Parathyroid adenoma (tissue), 2 donors: ENCODE measurements at regions not wholly inside any gene's neighbourhood (a gene's known extent, or its start where the extent isn't known, plus 50 kb on each side); places are given as distances from the start of the nearest gene placed in this dataset.

Experiments
- H2AFZ ChIP-seq: fragments of 300-600 bp; sonication (generic); one replicate; pipeline ENCODE4 v1.7.0; 2017; ENCODE audit warnings: antibody characterized with exemption, mild to moderate bottlenecking
- H3K27ac ChIP-seq: fragments of 300-600 bp; sonication (generic); one replicate; pipeline ENCODE4 v1.7.0; 2017
- H3K27me3 ChIP-seq: fragments of 300-600 bp; sonication (generic); one replicate; pipeline ENCODE4 v1.7.0; 2017; ENCODE audit warnings: low read length; ENCODE audit not compliant: control insufficient read depth, insufficient read depth
- H3K36me3 ChIP-seq: fragments of 300-600 bp; sonication (generic); one replicate; pipeline ENCODE4 v1.7.0; 2017; ENCODE audit warnings: low read length; ENCODE audit not compliant: control insufficient read depth, insufficient read depth
- H3K4me1 ChIP-seq: fragments of 300-600 bp; sonication (generic); one replicate; pipeline ENCODE4 v1.7.0; 2017; ENCODE audit warnings: control low read depth
- H3K4me2 ChIP-seq: fragments of 300-600 bp; sonication (generic); one replicate; pipeline ENCODE4 v1.7.0; 2017; ENCODE audit warnings: low read length
- H3K4me3 ChIP-seq: fragments of 300-600 bp; sonication (generic); one replicate; pipeline ENCODE4 v1.7.0; 2017; ENCODE audit warnings: low read depth, low read length
- H3K79me2 ChIP-seq: fragments of 300-600 bp; sonication (generic); one replicate; pipeline ENCODE4 v1.7.0; 2017; ENCODE audit warnings: control low read depth
- H3K9ac ChIP-seq: fragments of 300-600 bp; sonication (generic); one replicate; pipeline ENCODE4 v1.7.0; 2017; ENCODE audit warnings: mild to moderate bottlenecking
- H3K9me3 ChIP-seq: fragments of 300-600 bp; sonication (generic); one replicate; pipeline ENCODE4 v1.7.0; 2017; ENCODE audit warnings: low read length; ENCODE audit not compliant: control insufficient read depth
- CTCF ChIP-seq: fragments of 300-600 bp; sonication (generic); IDR thresholded peaks from one replicate; pipeline ENCODE4 v1.7.0; 2017; ENCODE audit warnings: antibody characterized with exemption, mild to moderate bottlenecking
- donor health status: primary hyperparathyroidism.

GRCh38 chr12:47507221-47507620, 198.6 kb downstream of the RPAP3 start:
- no peaks in the 10 kb centered on the region for H3K4me1 ChIP-seq
- no peaks in the 10 kb centered on the region for H3K79me2 ChIP-seq
- H3K9me3 ChIP-seq = no peaks in the 10 kb centered on the region
- no peaks in the 10 kb centered on the region for H3K36me3 ChIP-seq
- H2AFZ ChIP-seq = no peak overlapping the region
- no peak overlapping the region for H3K9ac ChIP-seq
- no peak overlapping the region for H3K27ac ChIP-seq
- no peak overlapping the region for H3K4me3 ChIP-seq
- TF ChIP-seq CTCF = no peak
- H3K4me2 ChIP-seq = no peak overlapping the region
- H3K27me3 ChIP-seq = no peaks in the 10 kb centered on the region

- H3K27ac ChIP-seq = no peak overlapping the region
- no peaks in the 10 kb centered on the region for H3K36me3 ChIP-seq
- no peaks in the 10 kb centered on the region for H3K27me3 ChIP-seq
- H3K9me3 ChIP-seq = no peaks in the 10 kb centered on the region
- H3K79me2 ChIP-seq = no peaks in the 10 kb centered on the region
- no peak overlapping the region for H2AFZ ChIP-seq
- no peaks in the 10 kb centered on the region for H3K4me1 ChIP-seq
- H3K9ac ChIP-seq = no peak overlapping the region
- H3K4me3 ChIP-seq = no peak overlapping the region
- H3K4me2 ChIP-seq = no peak overlapping the region
- no peak for TF ChIP-seq CTCF
These were observed 200.9 kb downstream of the RPAP3 start for GRCh38 chr12:47504775-47505446.

GRCh38 chr12:47493801-47494200, 212.0 kb downstream of the RPAP3 start:
- H3K9me3 ChIP-seq = no peaks in the 10 kb centered on the region
- TF ChIP-seq CTCF = no peak
- no peaks in the 10 kb centered on the region for H3K36me3 ChIP-seq
- H3K79me2 ChIP-seq = no peaks in the 10 kb centered on the region
- no peak overlapping the region for H3K9ac ChIP-seq
- H3K4me2 ChIP-seq = no peak overlapping the region
- H3K27me3 ChIP-seq = no peaks in the 10 kb centered on the region
- no peaks in the 10 kb centered on the region for H3K4me1 ChIP-seq
- no peak overlapping the region for H3K4me3 ChIP-seq
- H3K27ac ChIP-seq = no peak overlapping the region
- H2AFZ ChIP-seq = no peak overlapping the region

GRCh38 chr12:47491516-47492305, 214.1 kb downstream of the RPAP3 start:
- TF ChIP-seq CTCF = no peak
- Histone ChIP-seq H3K9me3 (no peaks in the 10 kb centered on the region), H3K4me1 (no peaks in the 10 kb centered on the region), H3K4me3 (no peak overlapping the region), H3K9ac (no peak overlapping the region), H3K36me3 (no peaks in the 10 kb centered on the region), H2AFZ (no peak overlapping the region), H3K4me2 (no peak overlapping the region), H3K79me2 (no peaks in the 10 kb centered on the region), H3K27ac (no peak overlapping the region), H3K27me3 (no peaks in the 10 kb centered on the region)
